ENCODE measurements at regions not wholly inside any gene's neighbourhood (a gene's known extent, or its start where the extent isn't known, plus 50 kb on each side); places are given as distances from the start of the nearest gene placed in this dataset.

- TF ChIP-seq CTCF (conservative IDR thresholded peaks at IDR 0.05), result no peak
- no peaks in the 10 kb centered on the region for H3K36me3 Mint-ChIP-seq (ENCODE audit: low read depth)
- DNase-seq (ENCODE audit: low read depth, low spot score), result no peak
- no peaks in the 10 kb centered on the region for H3K9me3 Mint-ChIP-seq
- no peaks in the 10 kb centered on the region for H3K4me1 Mint-ChIP-seq
- no peak overlapping the region for H3K4me3 Mint-ChIP-seq
- H3K27ac Mint-ChIP-seq (ENCODE audit: unreplicated experiment), result no peak overlapping the region
- H3K27me3 Mint-ChIP-seq (ENCODE audit: low read depth), result no peaks in the 10 kb centered on the region
Observed at GRCh38 chr4:57985161-57985560, 875.0 kb upstream of the IGFBP7 start.

GRCh38 chr4:57981123-57981522 is 870.9 kb upstream of the IGFBP7 start:
- Mint-ChIP-seq H3K27ac (ENCODE audit: unreplicated experiment) (no peak overlapping the region), H3K27me3 (ENCODE audit: low read depth) (no peaks in the 10 kb centered on the region), H3K9me3 (no peaks in the 10 kb centered on the region), H3K4me1 (no peaks in the 10 kb centered on the region), H3K4me3 (no peak overlapping the region), H3K36me3 (ENCODE audit: low read depth) (no peaks in the 10 kb centered on the region)
- TF ChIP-seq CTCF (conservative IDR thresholded peaks at IDR 0.05), result no peak
- no peak for DNase-seq (ENCODE audit: low read depth, low spot score)

- Mint-ChIP-seq H3K4me1 (no peaks in the 10 kb centered on the region), H3K4me3 (no peak overlapping the region), H3K27me3 (ENCODE audit: low read depth) (no peaks in the 10 kb centered on the region), H3K9me3 (no peaks in the 10 kb centered on the region), H3K27ac (ENCODE audit: unreplicated experiment) (no peak overlapping the region), H3K36me3 (ENCODE audit: low read depth) (no peaks in the 10 kb centered on the region)
- no peak for TF ChIP-seq CTCF (conservative IDR thresholded peaks at IDR 0.05)
- DNase-seq (ENCODE audit: low read depth, low spot score), result no peak
Observed at GRCh38 chr4:57974821-57975220, 864.6 kb upstream of the IGFBP7 start.

GRCh38 chr4:57973819-57974218 is 863.6 kb upstream of the IGFBP7 start:
- no peaks in the 10 kb centered on the region for H3K4me1 Mint-ChIP-seq
- H3K4me3 Mint-ChIP-seq, result no peak overlapping the region
- TF ChIP-seq CTCF (conservative IDR thresholded peaks at IDR 0.05), result no peak
- H3K27me3 Mint-ChIP-seq (ENCODE audit: low read depth), result no peaks in the 10 kb centered on the region
- no peak overlapping the region for H3K27ac Mint-ChIP-seq (ENCODE audit: unreplicated experiment)
- H3K9me3 Mint-ChIP-seq, result no peaks in the 10 kb centered on the region
- no peaks in the 10 kb centered on the region for H3K36me3 Mint-ChIP-seq (ENCODE audit: low read depth)
- DNase-seq (ENCODE audit: low read depth, low spot score), result no peak

GRCh38 chr4:57971261-57971660 is 861.1 kb upstream of the IGFBP7 start:
- TF ChIP-seq CTCF (conservative IDR thresholded peaks at IDR 0.05), result no peak
- no peak overlapping the region for H3K27ac Mint-ChIP-seq (ENCODE audit: unreplicated experiment)
- H3K4me1 Mint-ChIP-seq, result no peaks in the 10 kb centered on the region
- H3K9me3 Mint-ChIP-seq, result peaks cover 8% of the 10 kb centered on the region
- no peak overlapping the region for H3K4me3 Mint-ChIP-seq
- H3K36me3 Mint-ChIP-seq (ENCODE audit: low read depth), result no peaks in the 10 kb centered on the region
- no peaks in the 10 kb centered on the region for H3K27me3 Mint-ChIP-seq (ENCODE audit: low read depth)
- no peak for DNase-seq (ENCODE audit: low read depth, low spot score)

All from neural crest cell (in vitro differentiated cells).